Neural crest cell (in vitro differentiated cells): ENCODE measurements at regions not wholly inside any gene's neighbourhood (a gene's known extent, or its start where the extent isn't known, plus 50 kb on each side); places are given as distances from the start of the nearest gene placed in this dataset.

Experiments
- DNase-seq: peaks from one replicate; pipeline ENCODE4 v3.0.0; 2021; ENCODE audit warnings: low read depth, mixed read lengths, low spot score
- H3K27ac Mint-ChIP-seq: one replicate; pipeline ENCODE4 v1.8.0; 2021; ENCODE audit warnings: mild to moderate bottlenecking, mixed read lengths; ENCODE audit not compliant: unreplicated experiment
- H3K27me3 Mint-ChIP-seq: 2 replicates; pipeline ENCODE4 v1.8.0; 2021; ENCODE audit warnings: low read depth, mild to moderate bottlenecking, mixed read lengths
- H3K36me3 Mint-ChIP-seq: 2 replicates; pipeline ENCODE4 v1.8.0; 2021; ENCODE audit warnings: low read depth, mild to moderate bottlenecking, mixed read lengths
- H3K4me1 Mint-ChIP-seq: 2 replicates; pipeline ENCODE4 v1.8.0; 2021; ENCODE audit warnings: mixed read lengths
- H3K4me3 Mint-ChIP-seq: one replicate; pipeline ENCODE4 v1.8.0; 2021; ENCODE audit warnings: mild to moderate bottlenecking, mixed read lengths
- H3K9me3 Mint-ChIP-seq: 2 replicates; pipeline ENCODE4 v1.8.0; 2021; ENCODE audit warnings: mixed read lengths
- TF ChIP-seq, protein P1 (sequence below): fragments of 200-600 bp; sonication (generic); conservative IDR thresholded peaks from 2 replicates; pipeline ENCODE4 v1.5.0; 2021; ENCODE audit warnings: antibody characterized with exemption, mild to moderate bottlenecking

DNA sequence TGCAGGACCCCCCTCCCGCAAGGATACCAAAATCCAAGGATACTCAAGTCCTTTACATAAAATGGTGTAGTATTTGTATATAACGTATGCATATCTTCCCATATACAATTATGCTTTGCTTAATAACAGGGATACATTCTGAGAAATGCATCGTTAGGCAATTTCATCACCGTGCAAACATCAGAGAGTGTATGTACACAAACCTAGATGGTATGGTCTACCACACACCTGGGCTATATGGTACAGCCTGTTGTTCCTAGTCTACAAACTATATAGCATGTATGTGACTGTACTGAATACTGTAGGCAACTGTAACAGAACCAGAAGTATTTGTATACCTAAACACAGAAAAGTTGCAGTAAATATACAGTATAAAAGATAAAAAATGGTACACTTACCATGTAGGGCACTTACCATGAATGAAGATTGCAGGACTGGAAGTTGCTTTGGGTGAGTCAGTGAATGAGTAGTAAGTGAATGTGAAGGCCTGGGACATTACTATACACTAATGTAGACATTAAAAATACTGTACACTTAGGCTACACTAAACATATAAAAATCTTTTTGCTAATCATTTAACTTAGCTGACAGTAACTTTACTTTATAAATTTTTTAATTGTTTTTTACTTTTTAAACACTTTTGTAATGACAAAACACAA is 141.1 kb downstream of the SLC41A2 start:
- H3K36me3 Mint-ChIP-seq: no peaks in the 10 kb centered on the region
- no peaks in the 10 kb centered on the region for H3K27me3 Mint-ChIP-seq
- H3K27ac Mint-ChIP-seq: no peak overlapping the region
- no peak for DNase-seq
- H3K4me3 Mint-ChIP-seq: no peak overlapping the region
- H3K9me3 Mint-ChIP-seq: no peaks in the 10 kb centered on the region
- TF ChIP-seq, protein P1, sequence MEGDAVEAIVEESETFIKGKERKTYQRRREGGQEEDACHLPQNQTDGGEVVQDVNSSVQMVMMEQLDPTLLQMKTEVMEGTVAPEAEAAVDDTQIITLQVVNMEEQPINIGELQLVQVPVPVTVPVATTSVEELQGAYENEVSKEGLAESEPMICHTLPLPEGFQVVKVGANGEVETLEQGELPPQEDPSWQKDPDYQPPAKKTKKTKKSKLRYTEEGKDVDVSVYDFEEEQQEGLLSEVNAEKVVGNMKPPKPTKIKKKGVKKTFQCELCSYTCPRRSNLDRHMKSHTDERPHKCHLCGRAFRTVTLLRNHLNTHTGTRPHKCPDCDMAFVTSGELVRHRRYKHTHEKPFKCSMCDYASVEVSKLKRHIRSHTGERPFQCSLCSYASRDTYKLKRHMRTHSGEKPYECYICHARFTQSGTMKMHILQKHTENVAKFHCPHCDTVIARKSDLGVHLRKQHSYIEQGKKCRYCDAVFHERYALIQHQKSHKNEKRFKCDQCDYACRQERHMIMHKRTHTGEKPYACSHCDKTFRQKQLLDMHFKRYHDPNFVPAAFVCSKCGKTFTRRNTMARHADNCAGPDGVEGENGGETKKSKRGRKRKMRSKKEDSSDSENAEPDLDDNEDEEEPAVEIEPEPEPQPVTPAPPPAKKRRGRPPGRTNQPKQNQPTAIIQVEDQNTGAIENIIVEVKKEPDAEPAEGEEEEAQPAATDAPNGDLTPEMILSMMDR: no peak
- no peaks in the 10 kb centered on the region for H3K4me1 Mint-ChIP-seq

DNA sequence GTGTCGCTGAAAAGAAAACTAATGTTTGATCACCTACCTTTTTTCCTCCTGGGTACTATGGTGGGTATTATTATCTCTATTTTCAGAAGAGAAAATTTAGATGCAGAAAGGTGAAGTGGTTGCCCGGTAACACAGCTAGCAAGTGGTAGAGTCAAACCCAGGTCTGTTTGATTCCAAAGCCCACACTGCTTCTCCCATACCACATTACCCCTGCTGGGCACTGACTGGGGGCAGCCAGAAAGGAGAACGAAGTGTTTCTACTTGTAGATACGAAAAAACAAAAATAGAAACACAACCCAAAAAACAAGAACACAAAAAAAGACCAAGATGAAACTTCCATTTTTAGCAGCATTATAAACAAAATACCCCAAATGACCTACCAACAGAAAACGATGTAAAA is 142.2 kb downstream of the SLC41A2 start:
- TF ChIP-seq, protein P1: no peak
- no peak for DNase-seq
- H3K27me3 Mint-ChIP-seq: no peaks in the 10 kb centered on the region
- H3K4me3 Mint-ChIP-seq: no peak overlapping the region
- H3K36me3 Mint-ChIP-seq: no peaks in the 10 kb centered on the region
- H3K27ac Mint-ChIP-seq: no peak overlapping the region
- no peaks in the 10 kb centered on the region for H3K9me3 Mint-ChIP-seq
- no peaks in the 10 kb centered on the region for H3K4me1 Mint-ChIP-seq

DNA sequence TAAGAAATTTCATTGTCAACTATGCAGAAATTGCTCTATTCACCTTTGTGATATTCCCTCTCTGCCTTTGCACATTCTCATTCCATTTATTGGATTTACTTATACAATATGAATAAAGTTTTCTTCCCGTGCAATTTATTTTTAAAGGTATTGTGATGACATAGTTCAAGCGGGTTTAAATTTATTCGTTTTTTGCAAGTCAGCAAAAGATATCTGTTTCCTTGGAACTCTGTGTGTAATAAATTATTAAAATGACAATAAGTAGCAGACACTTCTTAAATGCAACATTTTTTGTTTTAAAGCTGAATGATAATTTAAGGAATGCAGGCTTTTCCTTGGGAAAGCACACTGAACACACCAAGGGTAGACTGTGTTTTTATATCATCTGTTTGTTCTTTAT is 143.1 kb downstream of the SLC41A2 start:
- H3K4me3 Mint-ChIP-seq: no peak overlapping the region
- no peaks in the 10 kb centered on the region for H3K27me3 Mint-ChIP-seq
- TF ChIP-seq, protein P1: no peak

More for the DNA sequence above, 143.1 kb downstream of the SLC41A2 start:
- no peaks in the 10 kb centered on the region for H3K9me3 Mint-ChIP-seq
- H3K36me3 Mint-ChIP-seq: no peaks in the 10 kb centered on the region
- DNase-seq: no peak
- no peaks in the 10 kb centered on the region for H3K4me1 Mint-ChIP-seq
- no peak overlapping the region for H3K27ac Mint-ChIP-seq
